Endothelial cell of umbilical vein (primary cell): ENCODE measurements at regions not wholly inside any gene's neighbourhood (a gene's known extent, or its start where the extent isn't known, plus 50 kb on each side); places are given as distances from the start of the nearest gene placed in this dataset.

Source experiments
- BruUV-seq: library from RNA; stranded (reverse); fragments of 400-500 nt; replicated peaks from 2 replicates; lab custom pipeline; 2021; lab: Mats Ljungman, UMichigan
- CTCF ChIA-PET: fragments of 300-600, 350-600 bp; sonication (Branson Sonifier 250); formaldehyde crosslinking; loops from one replicate; lab custom pipeline; 2021; ENCODE audit warnings: antibody characterized with exemption, inconsistent platforms; lab: Charles Lee
- POLR2A ChIA-PET: fragments of 300-600, 350-600 bp; sonication (Branson Sonifier 250); formaldehyde crosslinking; loops from one replicate; lab custom pipeline; 2021; ENCODE audit warnings: antibody characterized with exemption, inconsistent platforms; lab: Charles Lee
- DNase-seq: peaks from one replicate; pipeline ENCODE4 v3.0.0-alpha.2; 2011; ENCODE audit warnings: low read depth, low spot score
- FAIRE-seq: peaks from 2 replicates; lab custom pipeline; 2011; peaks lifted over from hg19 to GRCh38; lab: Jason Lieb, UNC
- H2AFZ ChIP-seq: 2 replicates; pipeline ENCODE4 v1.6.0; 2012; ENCODE audit warnings: low read depth, low read length, control low read depth, inconsistent platforms
- H3K27ac ChIP-seq: 2 replicates; pipeline ENCODE4 v1.5.1; 2011; ENCODE audit warnings: low read depth, mild to moderate bottlenecking, control low read depth, low read length, moderate library complexity; ENCODE audit not compliant: insufficient read depth
- H3K27me3 ChIP-seq, 2 experiments: 2 replicates each; pipeline versions ENCODE4 v1.6.0 to v1.6.1; 2011; ENCODE audit warnings: low read length in 2 of 2, mixed read lengths in 1 of 2; ENCODE audit not compliant: control insufficient read depth in 2 of 2, insufficient read depth in 2 of 2
- H3K36me3 ChIP-seq, 2 experiments: 2 replicates in 1 of 2; 3 replicates in 1 of 2; pipeline ENCODE4 v1.5.1; 2011; ENCODE audit warnings: low read length in 2 of 2, mild to moderate bottlenecking in 1 of 2, moderate library complexity in 1 of 2; ENCODE audit not compliant: control insufficient read depth in 2 of 2, insufficient read depth in 2 of 2; ENCODE audit errors: extremely low read depth in 1 of 2
- H3K4me1 ChIP-seq: 3 replicates; pipeline ENCODE4 v1.5.1; 2011; ENCODE audit warnings: mild to moderate bottlenecking, low read length; ENCODE audit not compliant: control insufficient read depth, insufficient read depth; ENCODE audit errors: extremely low read depth
- H3K4me2 ChIP-seq: 2 replicates; pipeline ENCODE4 v1.6.1; 2011; ENCODE audit warnings: low read length, control low read depth, mixed read lengths; ENCODE audit not compliant: insufficient read depth
- H3K4me3 ChIP-seq, 3 experiments: fragments of 200-600 bp in 1 of 3; sonication (generic), shearing (Covaris generic) in 1 of 3; replicated peaks in 1 of 3; 2 replicates each; pipeline ENCODE4 v1.5.1; 2011 to 2016; ENCODE audit warnings: control low read depth in 3 of 3, low read length in 3 of 3, mild to moderate bottlenecking in 2 of 3, inconsistent platforms in 1 of 3, low read depth in 1 of 3, moderate library complexity in 1 of 3; ENCODE audit not compliant: insufficient read depth in 1 of 3
- H3K79me2 ChIP-seq: 2 replicates; pipeline ENCODE4 v1.6.0; 2012; ENCODE audit warnings: low read length, inconsistent platforms; ENCODE audit not compliant: control insufficient read depth, insufficient read depth
- H3K9ac ChIP-seq: replicated peaks from 2 replicates; pipeline ENCODE3; 2011; ENCODE audit warnings: low read length, control low read depth; ENCODE audit not compliant: insufficient read depth; ENCODE audit errors: extremely low read depth
- H3K9me1 ChIP-seq: replicated peaks from 3 replicates; pipeline ENCODE4 v1.6.0; 2011; ENCODE audit warnings: mild to moderate bottlenecking, low read length; ENCODE audit not compliant: control insufficient read depth, insufficient read depth; ENCODE audit errors: extremely low read depth
- H3K9me3 ChIP-seq: replicated peaks from 2 replicates; pipeline ENCODE4 v1.5.1; 2012; ENCODE audit warnings: low read length, inconsistent platforms; ENCODE audit not compliant: control insufficient read depth, insufficient read depth
- H4K20me1 ChIP-seq: replicated peaks from 2 replicates; pipeline ENCODE3; 2011; ENCODE audit warnings: mild to moderate bottlenecking, low read length; ENCODE audit not compliant: control insufficient read depth, insufficient read depth; ENCODE audit errors: extremely low read depth
- CTCF ChIP-seq, 2 donors: IDR thresholded peaks; 1 replicate in 1 of 2; 2 replicates in 1 of 2; pipeline ENCODE4 v1.5.1; 2011; ENCODE audit warnings: low read length in 2 of 2, mild to moderate bottlenecking in 2 of 2, moderate library complexity in 2 of 2, control low read depth in 1 of 2, inconsistent platforms in 1 of 2, low read depth in 1 of 2; ENCODE audit not compliant: insufficient read depth in 1 of 2; ENCODE audit errors: extremely low read depth in 1 of 2
- EZH2 ChIP-seq: IDR thresholded peaks from 2 replicates; pipeline ENCODE4 v1.6.1; 2012; ENCODE audit warnings: borderline replicate concordance, low read depth, mild to moderate bottlenecking, moderate library complexity, low read length, inconsistent platforms; ENCODE audit not compliant: severe bottlenecking
- FOS ChIP-seq: IDR thresholded peaks from 2 replicates; pipeline ENCODE4 v1.6.1; 2011; ENCODE audit warnings: mild to moderate bottlenecking, low read length, moderate library complexity, borderline replicate concordance; ENCODE audit not compliant: insufficient read depth
- GATA2 ChIP-seq: IDR thresholded peaks from 2 replicates; pipeline ENCODE4 v1.7.0; 2011; ENCODE audit warnings: low read depth, mild to moderate bottlenecking, moderate library complexity, mixed read lengths, low read length; ENCODE audit not compliant: insufficient read length, insufficient read depth
- POLR2AphosphoS5 ChIP-seq: IDR thresholded peaks from 2 replicates; pipeline ENCODE4 v1.6.1; 2012; ENCODE audit warnings: low read depth, mild to moderate bottlenecking, control low read depth, low read length, moderate library complexity; ENCODE audit not compliant: insufficient read depth
- dilution Hi-C: fragments of 300-500 bp; cut with MboI; formaldehyde crosslinking; loops from one replicate; pipeline ENCODE4 v1.15.0; 2019; ENCODE audit warnings: low sequenced_read_pairs; ENCODE audit not compliant: extremely low pct_ligation_motif_present
- intact Hi-C: fragments of 100-400 bp; cut with micrococcal nuclease; formaldehyde crosslinking; loops from one replicate; pipeline ENCODE4 v1.10.0; 2022

GRCh38 chr5:98474782-98475181, 298.7 kb upstream of the RGMB start:
- DNase-seq (no peak), FAIRE-seq (no peak)
- TF ChIP-seq EZH2 (no peak), GATA2 (no peak), FOS (no peak), POLR2AphosphoS5 (no peak), CTCF (IDR thresholded peaks at IDR 0.05; ENCODE audit: extremely low read depth in 1 of 2, insufficient read depth in 1 of 2, low read depth in 1 of 2, low read length in 2 of 2) (no peak)
- H3K4me2 ChIP-seq: no peak overlapping the region
- no peak overlapping the region for H2AFZ ChIP-seq
- H3K4me1 ChIP-seq: no peaks in the 10 kb centered on the region
- no peaks in the 10 kb centered on the region for H3K79me2 ChIP-seq
- H3K27ac ChIP-seq: no peak overlapping the region
- no peak overlapping the region for H3K9ac ChIP-seq
- BruUV-seq: no TSS peak
- intact Hi-C loops (no loop called here), dilution Hi-C loops (no loop called here)
- no peaks in the 10 kb centered on the region for H3K9me1 ChIP-seq
- POLR2A ChIA-PET: no interaction called here
- H3K4me3 ChIP-seq: no peak overlapping the region
- no peaks in the 10 kb centered on the region for H3K27me3 ChIP-seq
- H3K9me3 ChIP-seq: no peaks in the 10 kb centered on the region
- no peaks in the 10 kb centered on the region for H3K36me3 ChIP-seq
- CTCF ChIA-PET: no interaction called here
- H4K20me1 ChIP-seq: no peaks in the 10 kb centered on the region
